ENCODE measurements at regions not wholly inside any gene's neighbourhood (a gene's known extent, or its start where the extent isn't known, plus 50 kb on each side); places are given as distances from the start of the nearest gene placed in this dataset.

GRCh38 chr12:112711507-112711906, 80.0 kb upstream of the RPH3A start:
- TF ChIP-seq YY1 (IDR thresholded peaks at IDR 0.05; ENCODE audit: insufficient read depth, insufficient read length) (no peak), SUZ12 (IDR thresholded peaks at IDR 0.05; ENCODE audit: extremely low read depth, insufficient read depth, insufficient read length) (no peak)
